ENCODE measurements at regions not wholly inside any gene's neighbourhood (a gene's known extent, or its start where the extent isn't known, plus 50 kb on each side); places are given as distances from the start of the nearest gene placed in this dataset.
"Not testable (repeated sequence)": the region's sequence is repeated elsewhere in the genome, so short reads cannot be mapped to it uniquely, and the experiment has no call there.

- no peak for DNase-seq
Observed at GRCh38 chrX:1779626-1780025, 164.8 kb downstream of the ASMT start.

GRCh38 chrX:1781766-1782165 lies 166.9 kb downstream of the ASMT start:
- DNase-seq = no peak

GRCh38 chrX:1784773-1785172 lies 169.9 kb downstream of the ASMT start:
- no peak for DNase-seq

- DNase-seq = no peak
Observed at GRCh38 chrX:1788300-1788911, 173.5 kb downstream of the ASMT start.

- DNase-seq = no peak
Observed at GRCh38 chrX:1792636-1793035, 177.8 kb downstream of the ASMT start.

- DNase-seq = no peak
Observed at GRCh38 chrX:1794586-1794985, 179.7 kb downstream of the ASMT start.

GRCh38 chrX:1802912-1803311 lies 188.1 kb downstream of the ASMT start:
- DNase-seq = no peak

GRCh38 chrX:1803741-1804140 lies 188.9 kb downstream of the ASMT start:
- DNase-seq = no peak

GRCh38 chrX:1807301-1807731 lies 192.5 kb downstream of the ASMT start:
- DNase-seq = no peak

- no peak for DNase-seq
Observed at GRCh38 chrX:1809581-1809980, 194.7 kb downstream of the ASMT start.

- no peak for DNase-seq
Observed at GRCh38 chrX:1813809-1814208, 198.9 kb downstream of the ASMT start.

GRCh38 chrX:1815456-1816175 lies 200.8 kb downstream of the ASMT start:
- DNase-seq = no peak

GRCh38 chrX:1816387-1816982 lies 201.6 kb downstream of the ASMT start:
- not testable (repeated sequence) for DNase-seq

GRCh38 chrX:1821846-1822245 lies 207.0 kb downstream of the ASMT start:
- no peak for DNase-seq

GRCh38 chrX:1824855-1825254 lies 210.0 kb downstream of the ASMT start:
- DNase-seq = no peak

- no peak for DNase-seq
Observed at GRCh38 chrX:1833656-1834360, 218.9 kb downstream of the ASMT start.

GRCh38 chrX:1835056-1835455 lies 220.2 kb downstream of the ASMT start:
- no peak for DNase-seq

- no peak for DNase-seq
Observed at GRCh38 chrX:1836683-1837082, 221.8 kb downstream of the ASMT start.

GRCh38 chrX:1841746-1842145 lies 226.9 kb downstream of the ASMT start:
- no peak for DNase-seq

GRCh38 chrX:1847000-1847399 lies 232.1 kb downstream of the ASMT start:
- not testable (repeated sequence) for DNase-seq

GRCh38 chrX:1847790-1848189 lies 232.9 kb downstream of the ASMT start:
- not testable (repeated sequence) for DNase-seq

- DNase-seq = no peak
Observed at GRCh38 chrX:1851527-1851926, 236.7 kb downstream of the ASMT start.

GRCh38 chrX:1852082-1852481 lies 237.2 kb downstream of the ASMT start:
- DNase-seq = no peak

- no peak for DNase-seq
Observed at GRCh38 chrX:1853447-1853846, 238.6 kb downstream of the ASMT start.
